Panc1 (cell line): ENCODE measurements at regions not wholly inside any gene's neighbourhood (a gene's known extent, or its start where the extent isn't known, plus 50 kb on each side); places are given as distances from the start of the nearest gene placed in this dataset.

Source experiments
- CTCF ChIP-seq: fragments of 450-650 bp; IDR thresholded peaks from 2 replicates; pipeline ENCODE4 v1.5.1; 2017; ENCODE audit warnings: mild to moderate bottlenecking
- POLR2AphosphoS5 ChIP-seq: IDR thresholded peaks from 2 replicates; pipeline ENCODE4 v1.6.1; 2012; ENCODE audit warnings: mild to moderate bottlenecking, low read depth, low read length, moderate library complexity
- REST ChIP-seq, 2 experiments: IDR thresholded peaks; 2 replicates each; pipeline ENCODE4 v1.6.1; 2011 to 2012; ENCODE audit warnings: low read depth in 2 of 2, control low read depth in 1 of 2, low read length in 1 of 2, mild to moderate bottlenecking in 1 of 2, moderate library complexity in 1 of 2; ENCODE audit not compliant: insufficient read depth in 1 of 2
- SIN3A ChIP-seq: IDR thresholded peaks from 2 replicates; pipeline ENCODE4 v1.6.1; 2012; ENCODE audit warnings: low read depth, mild to moderate bottlenecking, low read length, moderate library complexity, borderline replicate concordance; ENCODE audit not compliant: insufficient read depth
- TCF7L2 ChIP-seq: IDR thresholded peaks from 2 replicates; pipeline ENCODE4 v1.6.1; 2011; ENCODE audit warnings: mild to moderate bottlenecking, low read depth, low read length, inconsistent platforms

GRCh38 chr5:158064334-158065123 lies 205.6 kb upstream of the CLINT1 start:
- TF ChIP-seq CTCF = no peak
- no peak for TF ChIP-seq POLR2AphosphoS5
- no peak for TF ChIP-seq SIN3A
- no peak for TF ChIP-seq REST (IDR thresholded peaks at IDR 0.05; ENCODE audit: insufficient read depth in 1 of 2, low read depth in 2 of 2, low read length in 1 of 2)
- TF ChIP-seq TCF7L2 = no peak
